Posterior vena cava (tissue), 2 donors: ENCODE measurements at regions not wholly inside any gene's neighbourhood (a gene's known extent, or its start where the extent isn't known, plus 50 kb on each side); places are given as distances from the start of the nearest gene placed in this dataset.
"Not testable (repeated sequence)": the region's sequence is repeated elsewhere in the genome, so short reads cannot be mapped to it uniquely, and the experiment has no call there.

Experiments used
- DNase-seq: peaks from one replicate; pipeline ENCODE4 v3.0.0-alpha.2; 2020; ENCODE audit warnings: low spot score
- intact Hi-C, 2 donors: fragments of 100-400 bp; cut with DNase I; formaldehyde crosslinking; loops; one replicate each; pipeline versions ENCODE4 v1.14.1 to v1.14.2; 2022 to 2023
- donor health status: DM: yes; HTN: yes; CAD: no.
- donor health status: DM: yes; HTN: yes; CAD: no.

GRCh38 chr4:134501973-134502643 lies 300.5 kb upstream of the PABPC4L start:
- DNase-seq: no peak
- intact Hi-C loops: no loop called here

DNA sequence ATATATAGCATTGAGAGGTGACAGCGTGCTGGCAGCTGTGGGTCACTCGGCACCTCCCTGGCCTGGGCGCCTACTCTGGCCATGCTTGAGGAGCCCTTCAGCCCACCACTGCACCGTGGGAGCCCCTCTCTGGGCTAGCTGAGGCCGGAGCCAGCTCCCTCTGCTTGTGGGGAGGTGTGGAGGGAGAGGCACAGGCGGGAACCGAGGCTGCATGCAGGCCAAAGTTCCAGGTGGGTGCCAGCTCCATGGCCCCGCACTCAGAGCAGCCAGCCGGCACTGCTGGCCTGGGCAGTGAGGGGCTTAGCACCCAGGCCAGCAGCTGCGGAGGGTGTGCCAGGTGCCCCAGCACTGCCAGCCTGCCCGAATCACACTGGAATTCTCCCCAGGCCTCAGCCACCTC lies 299.9 kb upstream of the PABPC4L start:
- intact Hi-C loops, DNase-seq: not testable (repeated sequence)

DNA sequence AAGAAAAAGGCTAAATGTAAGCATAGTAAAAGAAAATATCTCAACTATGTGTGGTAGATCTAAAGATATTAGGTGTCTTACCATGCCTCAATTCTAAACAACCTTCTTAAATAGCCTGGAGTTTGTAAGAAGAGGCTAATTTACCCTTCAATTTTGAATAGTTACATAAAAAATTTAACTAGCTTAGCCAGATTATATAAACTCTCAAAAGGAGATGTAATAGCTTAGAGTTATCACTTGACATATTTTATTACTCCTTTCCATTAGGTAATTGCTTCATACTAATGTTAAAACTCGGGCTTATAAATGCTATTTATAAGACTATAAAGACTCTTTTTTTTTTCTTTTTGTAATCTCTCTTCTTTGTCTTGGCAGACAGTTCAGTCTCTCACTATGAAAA lies 297.5 kb upstream of the PABPC4L start:
- intact Hi-C loops: no loop called here
- no peak for DNase-seq

GRCh38 chr4:134490863-134491262 lies 289.3 kb upstream of the PABPC4L start:
- no peak for DNase-seq
- intact Hi-C loops: no loop called here

- not testable (repeated sequence) for DNase-seq
- intact Hi-C loops: loop anchor here in 1 of 2 donors (5.0 kb wide), 1 partner anchor 1229 kb away; no protein-coding TSS in a partner anchor
Observed at GRCh38 chr4:134483514-134483913, 281.9 kb upstream of the PABPC4L start.

DNA sequence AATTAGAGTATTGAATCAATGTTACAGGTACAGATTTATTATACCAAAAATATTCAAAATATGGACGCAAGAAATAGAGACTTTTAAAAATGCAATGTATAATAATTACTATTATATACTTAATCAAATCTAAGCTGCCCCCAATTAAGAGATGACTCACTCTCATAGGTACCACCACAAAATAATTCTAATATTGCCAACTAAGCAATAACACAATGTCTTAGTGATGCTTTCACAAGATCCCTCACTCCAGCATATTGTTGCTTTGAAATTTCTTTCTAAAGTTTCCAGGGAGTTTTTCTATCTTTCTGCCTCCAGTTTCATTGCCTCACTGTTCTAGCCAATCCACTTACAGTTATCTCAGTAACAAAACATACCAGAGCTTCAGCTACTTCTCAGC lies 270.0 kb upstream of the PABPC4L start:
- DNase-seq: no peak
- intact Hi-C loops: no loop called here

- intact Hi-C loops: no loop called here
- DNase-seq: no peak
Observed at GRCh38 chr4:134470544-134470943, 269.0 kb upstream of the PABPC4L start.

DNA sequence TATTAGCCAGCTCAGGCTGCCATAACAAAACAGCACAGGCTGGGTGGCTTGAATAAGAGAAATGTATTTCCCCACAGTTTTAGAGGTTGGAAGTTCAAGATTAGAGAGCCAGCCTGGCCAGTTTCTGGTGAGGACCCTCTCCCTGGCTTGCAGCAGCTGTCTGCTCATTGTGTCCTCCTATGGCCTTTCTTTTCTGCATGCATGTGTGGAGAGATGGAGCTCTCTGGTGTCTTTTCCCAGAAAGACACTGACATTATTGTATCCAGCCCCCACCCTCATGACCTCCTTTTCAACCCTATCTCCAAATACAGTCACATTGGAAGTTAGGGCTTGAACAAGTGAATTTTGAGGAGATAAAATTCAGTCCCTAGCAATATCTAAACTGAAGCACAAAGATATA lies 263.8 kb upstream of the PABPC4L start:
- intact Hi-C loops: no loop called here
- DNase-seq: no peak

- intact Hi-C loops: no loop called here
- DNase-seq: no peak
Observed at GRCh38 chr4:134463771-134464170, 262.2 kb upstream of the PABPC4L start.

DNA sequence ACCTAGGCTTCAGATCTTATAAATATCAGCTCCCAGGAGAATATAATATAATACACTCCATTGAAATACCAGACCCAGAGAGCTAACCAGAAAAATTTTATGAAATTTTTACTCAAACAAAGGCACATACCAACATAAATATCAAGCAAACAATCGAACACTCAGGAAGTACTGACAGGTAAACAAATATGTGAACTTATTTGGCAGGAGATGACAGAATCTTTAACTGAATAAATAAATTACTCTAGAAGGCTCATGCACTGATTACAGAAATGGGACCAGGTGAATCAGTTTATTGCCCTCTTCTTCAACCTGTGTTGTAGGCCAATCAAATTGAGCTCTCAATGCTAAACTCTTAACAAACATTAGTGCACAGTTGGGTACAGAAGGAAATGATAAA lies 225.2 kb upstream of the PABPC4L start:
- DNase-seq: no peak
- intact Hi-C loops: no loop called here

GRCh38 chr4:134425756-134426155 lies 224.2 kb upstream of the PABPC4L start:
- intact Hi-C loops: no loop called here
- no peak for DNase-seq

- no peak for DNase-seq
- intact Hi-C loops: no loop called here
Observed at GRCh38 chr4:134422776-134423175, 221.2 kb upstream of the PABPC4L start.

DNA sequence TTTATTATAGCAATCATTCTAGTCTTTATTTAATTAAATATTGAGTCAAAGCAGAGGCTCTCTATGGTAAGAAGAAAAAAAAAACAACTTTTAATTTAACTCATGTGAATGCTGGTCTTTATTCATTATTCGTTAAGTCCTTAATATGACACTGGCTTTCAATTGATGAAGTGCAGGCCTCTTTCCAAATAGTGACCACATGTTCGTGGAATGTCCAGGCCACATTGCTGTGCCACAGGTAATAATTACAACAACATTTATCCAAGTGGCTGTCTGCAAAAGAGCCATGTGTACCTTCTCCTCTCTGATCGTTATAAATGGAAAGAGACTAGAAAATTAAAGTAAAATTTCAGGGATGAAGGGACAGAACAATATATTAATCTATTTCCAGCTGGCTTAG lies 220.1 kb upstream of the PABPC4L start:
- intact Hi-C loops: no loop called here
- DNase-seq: no peak

GRCh38 chr4:134408897-134409296 lies 207.3 kb upstream of the PABPC4L start:
- intact Hi-C loops: no loop called here
- no peak for DNase-seq

DNA sequence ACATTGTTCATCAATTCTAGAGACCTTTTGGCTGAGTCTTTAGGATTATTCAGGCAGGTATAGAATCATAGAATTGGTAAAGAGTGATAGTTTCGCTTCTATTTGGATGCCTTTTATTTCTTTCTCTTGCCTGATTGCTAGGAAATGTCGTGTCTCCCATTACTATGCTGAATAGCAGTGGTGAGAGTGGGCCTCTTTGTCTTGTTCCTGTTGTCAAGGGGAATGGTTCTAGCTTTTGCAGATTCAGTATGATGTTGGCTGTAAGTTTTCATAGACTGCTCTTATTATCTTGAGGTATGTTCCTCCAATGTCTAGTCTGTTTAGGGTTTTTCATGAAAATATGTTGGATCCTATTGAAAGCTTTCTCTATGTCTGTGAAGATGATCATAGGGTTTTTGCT lies 200.2 kb upstream of the PABPC4L start:
- no peak for DNase-seq
- intact Hi-C loops: no loop called here

- intact Hi-C loops: no loop called here
- no peak for DNase-seq
Observed at GRCh38 chr4:134393592-134393991, 192.0 kb upstream of the PABPC4L start.

DNA sequence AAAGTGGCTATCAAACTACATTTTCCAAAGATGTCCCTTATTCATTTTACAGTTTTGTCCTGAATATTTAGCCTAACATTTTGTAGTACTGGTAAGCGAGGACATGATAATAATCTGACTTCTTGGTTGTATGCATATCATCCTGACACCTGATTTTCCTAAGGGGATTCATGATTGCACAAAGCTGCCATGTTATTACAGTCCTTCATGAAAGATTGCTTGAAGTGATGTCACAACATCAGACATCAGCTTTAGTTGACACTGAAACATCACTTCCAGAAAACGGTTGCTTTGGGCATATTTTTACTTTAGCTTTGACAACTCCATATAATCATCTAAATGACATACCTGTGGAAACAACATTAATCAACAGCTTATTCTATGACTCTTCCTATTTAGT lies 188.7 kb upstream of the PABPC4L start:
- intact Hi-C loops: no loop called here
- no peak for DNase-seq

- intact Hi-C loops: no loop called here
- no peak for DNase-seq
Observed at GRCh38 chr4:134388351-134388750, 186.8 kb upstream of the PABPC4L start.

- intact Hi-C loops: no loop called here
Observed at GRCh38 chr4:134382478-134383227, 181.1 kb upstream of the PABPC4L start.

DNA sequence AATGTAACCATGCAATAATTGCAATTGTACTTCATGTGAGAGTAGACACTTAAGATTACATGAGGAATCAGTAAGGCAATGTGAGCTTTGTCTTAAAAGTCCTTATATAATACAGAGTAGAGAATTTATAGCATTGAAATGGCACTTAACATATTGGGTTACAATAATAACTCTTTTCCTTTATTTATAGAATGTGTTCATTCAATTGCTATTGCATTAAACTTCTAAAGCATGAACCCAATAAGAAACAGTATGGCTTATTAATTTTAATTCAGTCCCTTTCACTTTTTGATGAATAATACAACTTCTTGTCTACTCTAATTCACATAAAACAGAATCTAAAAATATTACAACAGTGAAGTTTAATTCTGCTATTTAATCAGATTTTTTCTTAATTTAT lies 174.2 kb upstream of the PABPC4L start:
- intact Hi-C loops: no loop called here
- DNase-seq: no peak

More at GRCh38 chr4:134382478-134383227, 181.1 kb upstream of the PABPC4L start:
- DNase-seq: no peak

GRCh38 chr4:134365852-134366251 lies 164.3 kb upstream of the PABPC4L start:
- no peak for DNase-seq
- intact Hi-C loops: no loop called here
